ENCODE measurements at regions not wholly inside any gene's neighbourhood (a gene's known extent, or its start where the extent isn't known, plus 50 kb on each side); places are given as distances from the start of the nearest gene placed in this dataset.

DNA sequence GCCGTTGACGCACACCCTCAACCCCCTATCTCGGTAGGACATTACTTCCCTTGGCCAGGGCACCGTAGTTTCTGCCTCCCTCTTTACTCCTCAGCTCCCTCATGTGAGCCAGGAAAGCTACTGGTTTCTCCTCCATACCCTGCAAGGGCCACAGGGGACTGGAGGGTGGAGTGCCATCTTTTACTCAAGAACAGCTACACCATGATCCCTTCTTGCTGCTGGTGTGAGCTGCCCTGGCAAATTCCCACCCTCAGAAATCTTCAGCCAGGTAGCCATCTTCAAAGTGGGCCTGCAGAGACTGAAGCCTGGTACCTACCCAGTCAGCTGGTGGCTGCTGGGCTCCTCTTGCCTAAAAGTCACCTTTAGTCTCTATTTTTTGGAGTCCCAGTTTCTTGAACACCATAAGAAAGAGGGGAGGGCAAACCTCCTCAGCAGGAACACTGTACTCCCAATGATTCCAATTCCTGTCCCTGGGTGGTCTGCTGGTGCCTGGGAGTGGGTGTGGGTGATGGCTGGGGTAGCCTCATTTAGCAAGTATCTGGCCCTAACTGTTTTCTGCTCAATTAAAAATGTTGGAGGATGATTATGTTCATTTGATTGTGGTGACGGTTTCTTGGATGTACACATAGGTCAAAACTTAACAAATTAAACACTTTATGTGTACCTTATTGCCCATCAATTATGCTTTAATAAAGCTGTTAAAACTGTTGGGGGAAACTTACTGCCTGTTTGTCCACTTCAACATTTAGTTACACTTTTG is 105.0 kb upstream of the NPY start:
- DNase-seq (ENCODE audit: extremely low read depth in 1 of 2, low read depth in 1 of 2), result no peak

GRCh38 chr7:24191362-24191761 is 92.6 kb upstream of the NPY start:
- no peak for DNase-seq (ENCODE audit: extremely low read depth in 1 of 2, low read depth in 1 of 2)

- no peak for DNase-seq (ENCODE audit: extremely low read depth in 1 of 2, low read depth in 1 of 2)
Observed at GRCh38 chr7:24192053-24192452, 91.9 kb upstream of the NPY start.

DNA sequence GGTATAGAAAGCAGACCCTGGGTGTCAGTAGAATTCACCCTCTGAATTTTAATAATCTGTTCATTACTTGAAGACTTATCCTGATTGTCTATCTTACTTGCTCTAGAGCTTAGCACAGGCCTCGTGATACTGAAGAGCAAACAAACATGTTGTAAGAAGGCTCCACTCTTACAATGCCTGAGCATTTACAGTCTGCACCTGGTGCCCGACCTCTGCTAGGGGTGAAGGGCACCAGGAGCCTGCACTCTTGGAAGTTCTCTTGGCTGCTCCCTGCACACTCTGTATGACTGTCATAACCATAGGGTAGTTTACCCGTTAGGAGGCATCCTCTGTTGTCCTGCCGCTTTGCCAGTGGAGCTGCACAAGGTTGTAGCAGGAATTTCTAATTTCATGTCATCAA is 91.3 kb upstream of the NPY start:
- DNase-seq (ENCODE audit: extremely low read depth in 1 of 2, low read depth in 1 of 2), result no peak

DNA sequence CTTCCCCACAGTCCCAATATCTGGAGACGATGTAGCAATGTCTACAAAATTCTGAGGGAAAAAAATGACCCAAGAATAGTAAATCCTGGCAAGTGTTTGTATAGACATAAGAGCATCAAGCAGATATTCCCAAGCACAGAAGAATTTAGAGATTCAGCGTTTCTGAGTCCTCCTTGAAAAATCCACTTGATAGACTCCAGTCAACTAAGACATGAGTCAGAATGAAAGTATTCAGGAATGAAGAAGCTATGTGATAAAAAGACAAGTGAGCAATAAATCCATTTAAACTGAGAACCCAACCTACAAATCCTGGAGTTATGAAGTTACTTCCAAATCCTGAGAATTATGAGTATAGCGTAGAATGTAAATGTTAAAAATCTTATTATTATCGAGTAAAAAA is 86.1 kb upstream of the NPY start:
- DNase-seq (ENCODE audit: extremely low read depth in 1 of 2, low read depth in 1 of 2), result no peak

- DNase-seq (ENCODE audit: extremely low read depth in 1 of 2, low read depth in 1 of 2), result no peak
Observed at GRCh38 chr7:24199978-24200377, 84.0 kb upstream of the NPY start.

DNA sequence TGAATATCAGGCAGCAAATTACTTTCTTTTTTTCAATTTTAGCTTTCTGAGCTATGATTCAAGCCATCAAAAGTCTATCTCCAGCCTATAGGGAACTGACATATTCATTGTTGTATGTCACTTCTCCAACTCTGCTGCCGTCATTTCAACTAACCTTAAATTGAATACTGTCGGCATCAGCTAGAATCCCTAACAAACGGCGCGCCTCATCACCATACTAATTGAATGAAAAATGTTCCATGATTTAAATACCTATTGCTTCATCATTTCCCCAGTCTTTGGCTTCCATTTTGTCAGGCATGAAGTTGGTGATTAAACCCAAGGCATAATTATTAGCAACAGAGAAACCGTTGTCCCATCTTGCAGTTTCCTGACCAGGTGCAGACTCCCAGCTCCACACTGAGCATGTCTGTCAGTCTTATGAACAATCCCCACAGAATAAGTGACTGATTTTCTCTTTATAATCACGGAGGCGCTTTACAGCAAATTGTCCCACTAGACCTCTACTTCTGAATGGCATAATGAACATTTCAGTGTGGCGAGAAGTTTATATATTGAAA is 83.5 kb upstream of the NPY start:
- DNase-seq (ENCODE audit: extremely low read depth in 1 of 2, low read depth in 1 of 2), result no peak

- no peak for DNase-seq (ENCODE audit: extremely low read depth in 1 of 2, low read depth in 1 of 2)
Observed at GRCh38 chr7:24201226-24201625, 82.8 kb upstream of the NPY start.

DNA sequence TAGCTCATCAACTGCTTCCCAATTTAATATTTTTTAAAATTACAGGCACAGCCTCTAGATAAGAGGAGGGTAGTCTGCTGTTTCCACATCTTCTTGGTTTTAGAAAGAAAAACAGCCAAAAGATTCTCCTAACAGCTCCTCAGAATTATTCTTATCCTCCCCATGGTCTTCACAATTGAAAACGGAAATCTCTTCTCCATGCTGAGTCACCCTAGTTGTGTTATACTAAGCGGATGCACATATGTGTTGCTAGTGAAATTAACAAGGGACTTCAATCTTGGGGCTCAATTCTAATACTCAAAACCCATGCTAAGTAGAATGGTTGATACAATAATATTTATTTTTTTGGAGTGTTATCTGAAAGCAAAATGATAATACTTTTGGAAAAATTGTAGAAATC is 71.9 kb upstream of the NPY start:
- DNase-seq (ENCODE audit: extremely low read depth in 1 of 2, low read depth in 1 of 2), result no peak

DNA sequence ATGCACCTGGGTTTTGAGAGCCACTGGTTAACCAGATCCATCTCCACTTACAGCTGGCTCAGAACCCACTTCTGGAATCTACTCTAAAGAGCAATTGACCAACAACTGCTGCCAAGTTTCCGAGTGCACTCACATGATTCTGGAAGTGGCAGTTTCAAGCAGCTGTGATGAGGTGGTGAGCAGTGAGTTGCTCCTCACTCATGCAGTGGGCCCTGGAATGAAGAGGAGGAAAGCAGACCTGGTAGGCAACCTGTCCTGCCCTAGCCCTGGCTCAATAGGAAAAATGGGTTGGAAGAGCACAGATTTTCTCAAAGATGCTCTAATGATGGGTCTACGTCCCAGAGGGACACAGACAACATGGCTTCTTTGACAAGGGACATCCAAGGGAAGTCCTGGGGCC is 70.7 kb upstream of the NPY start:
- no peak for DNase-seq (ENCODE audit: extremely low read depth in 1 of 2, low read depth in 1 of 2)

- no peak for DNase-seq (ENCODE audit: extremely low read depth in 1 of 2, low read depth in 1 of 2)
Observed at GRCh38 chr7:24214670-24215069, 69.3 kb upstream of the NPY start.

DNA sequence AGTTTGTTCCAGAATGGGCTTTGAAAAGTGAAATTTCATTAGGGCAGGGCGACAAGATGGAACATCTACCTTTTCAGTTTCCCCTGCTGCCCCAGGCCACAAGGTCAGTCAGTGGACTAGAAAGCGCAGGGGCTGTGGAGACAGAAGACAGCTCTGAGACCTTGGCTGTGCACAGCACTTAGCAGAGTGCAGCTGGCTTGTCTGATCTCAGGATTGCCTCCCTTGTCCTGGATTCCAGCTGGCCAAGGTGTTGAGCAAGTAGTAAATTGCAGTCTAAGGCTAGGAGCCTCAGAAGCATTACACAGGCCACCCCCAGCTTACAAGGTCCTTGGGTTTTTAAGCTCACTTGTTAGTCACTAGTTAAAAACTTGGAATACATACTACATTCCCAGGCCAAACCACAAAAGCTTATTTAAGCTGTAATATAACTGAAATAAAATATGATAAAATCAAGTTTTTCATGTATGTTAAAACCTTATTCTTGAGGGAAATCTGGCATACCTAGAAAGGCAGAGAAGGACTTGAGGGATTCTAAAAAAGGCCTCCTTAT is 67.3 kb upstream of the NPY start:
- DNase-seq (ENCODE audit: extremely low read depth in 1 of 2, low read depth in 1 of 2), result no peak

- no peak for DNase-seq (ENCODE audit: extremely low read depth in 1 of 2, low read depth in 1 of 2)
Observed at GRCh38 chr7:24221500-24221899, 62.5 kb upstream of the NPY start.

GRCh38 chr7:24227068-24227467 is 56.9 kb upstream of the NPY start:
- no peak for DNase-seq (ENCODE audit: extremely low read depth in 1 of 2, low read depth in 1 of 2)

DNA sequence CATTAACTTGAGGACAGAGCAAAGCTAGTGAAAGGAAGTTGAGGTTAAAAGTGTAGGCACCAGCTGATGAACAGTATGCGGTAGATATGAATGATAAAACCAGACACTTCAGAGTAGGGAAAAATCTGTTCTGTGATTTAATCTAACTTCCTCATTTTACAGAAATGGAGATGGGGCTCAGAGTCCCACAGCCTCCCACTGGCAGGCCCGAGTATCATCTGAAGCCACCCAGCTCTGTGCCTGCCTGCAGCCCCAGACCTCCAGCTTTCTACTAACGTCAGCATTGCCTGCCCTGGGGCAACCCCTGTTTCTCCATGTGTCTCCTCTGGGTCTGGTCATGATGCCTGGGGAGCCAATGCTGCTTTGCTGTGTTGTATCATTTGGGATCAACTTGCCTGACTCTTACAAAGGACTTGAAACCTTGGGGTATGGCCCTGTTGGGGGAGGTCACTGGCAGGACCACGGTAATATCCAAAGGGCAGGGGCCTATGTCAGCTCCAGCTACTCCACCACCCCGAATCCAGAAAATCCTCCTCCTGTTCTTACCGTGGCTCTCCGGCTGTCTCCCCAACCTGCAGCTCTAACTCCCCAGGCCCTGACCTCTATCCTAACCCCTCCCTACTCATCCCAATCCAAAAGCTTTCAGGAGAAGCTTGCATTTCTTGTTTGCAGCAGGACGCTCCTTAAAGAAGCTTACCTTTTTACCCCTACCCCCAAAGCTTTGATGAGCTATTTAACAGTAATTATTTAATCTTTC is 56.2 kb upstream of the NPY start:
- DNase-seq (ENCODE audit: extremely low read depth in 1 of 2, low read depth in 1 of 2), result peak in 1 of 2 donors; percentile 9

DNA sequence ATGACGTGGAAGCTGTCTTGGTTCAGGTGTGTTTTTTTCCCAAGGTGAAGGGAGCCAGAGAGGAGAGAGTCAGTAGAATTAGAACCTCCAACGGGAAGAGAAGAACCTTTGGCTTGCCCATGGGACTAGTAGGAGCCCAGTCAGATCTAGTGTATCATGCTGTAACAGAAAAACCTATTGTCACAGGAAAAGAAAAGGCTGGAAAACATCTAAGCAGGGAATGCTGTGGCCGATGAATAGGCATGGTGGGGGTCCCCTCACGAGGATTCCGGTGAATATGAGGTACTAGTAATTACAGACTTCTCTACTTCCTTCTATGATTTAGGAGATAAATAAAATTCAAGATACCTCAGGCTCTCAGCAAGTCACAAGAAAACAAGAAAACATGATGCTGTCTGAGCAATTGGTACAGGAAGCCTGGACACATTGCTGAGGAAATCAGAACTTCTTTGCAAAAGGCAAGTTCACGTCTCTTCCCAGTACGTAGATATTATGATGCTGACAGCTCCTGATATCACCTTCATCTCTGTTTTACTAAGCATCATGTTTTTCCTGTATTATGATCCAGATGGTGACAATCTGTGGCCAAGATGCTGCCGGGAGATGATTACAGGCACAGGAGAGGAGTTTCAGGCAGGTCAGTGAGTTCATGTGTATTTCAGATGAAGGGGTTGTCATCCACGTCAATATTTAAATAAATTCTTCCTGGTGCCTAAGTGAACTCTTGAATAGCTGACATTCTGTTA is 54.3 kb upstream of the NPY start:
- no peak for DNase-seq (ENCODE audit: extremely low read depth in 1 of 2, low read depth in 1 of 2)

DNA sequence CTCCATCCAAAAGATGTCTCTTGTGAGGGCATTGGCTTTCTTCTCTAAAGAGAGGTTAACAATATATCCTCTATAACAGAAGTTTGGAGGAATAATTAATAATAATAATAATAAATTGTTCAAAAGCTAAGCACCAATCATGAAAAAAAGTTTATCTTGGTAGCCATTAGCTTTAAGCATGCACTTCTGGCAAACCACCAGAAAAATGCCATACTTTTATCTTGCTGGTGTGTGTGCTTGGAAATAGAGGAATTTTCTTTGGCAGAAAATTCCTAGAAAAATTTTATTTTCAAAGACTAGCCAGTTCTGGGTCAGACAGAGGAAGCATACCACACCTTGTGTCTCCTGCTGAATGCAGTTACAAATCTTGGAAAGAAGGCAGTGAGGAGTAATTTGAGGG is 52.5 kb upstream of the NPY start:
- no peak for DNase-seq (ENCODE audit: extremely low read depth in 1 of 2, low read depth in 1 of 2)

DNA sequence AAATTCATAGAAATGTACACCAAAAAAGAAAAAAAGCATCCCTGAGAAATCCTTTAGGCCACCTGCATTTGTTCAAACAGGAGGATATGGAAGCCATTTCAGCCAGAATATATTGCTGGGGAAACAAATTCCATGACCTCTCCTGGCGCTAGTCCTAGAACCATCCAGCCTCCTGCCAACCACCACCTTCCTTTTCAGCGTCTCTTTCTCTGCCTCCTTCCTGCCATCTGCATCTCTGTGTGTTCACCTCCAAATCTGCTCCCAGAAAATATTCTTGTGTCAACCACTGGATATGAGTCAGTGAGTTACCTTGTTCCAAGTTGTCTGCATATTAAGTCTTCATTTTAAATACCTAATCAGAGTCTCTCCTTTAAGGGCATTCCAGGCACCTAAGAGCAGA is 50.6 kb upstream of the NPY start:
- DNase-seq (ENCODE audit: extremely low read depth in 1 of 2, low read depth in 1 of 2), result no peak

Measured in stimulated activated CD8-positive, alpha-beta memory T cell treated with anti-CD3 and anti-CD28 coated beads, Interleukin-7, amount 100 ng/mL, for 48 hours (primary cell).